ENCODE measurements at regions not wholly inside any gene's neighbourhood (a gene's known extent, or its start where the extent isn't known, plus 50 kb on each side); places are given as distances from the start of the nearest gene placed in this dataset.

GRCh38 chr5:6943197-6944112 is 230.2 kb downstream of the TENT4A start:
- H3K27me3 ChIP-seq = no peaks in the 10 kb centered on the region
- no peak for TF ChIP-seq CTCF (IDR thresholded peaks at IDR 0.05)
- no peak for TF ChIP-seq POLR2A (IDR thresholded peaks at IDR 0.05)
- no peaks in the 10 kb centered on the region for H3K36me3 ChIP-seq
- intact Hi-C loops (cut with DNase I) = no loop called here
- H3K9me3 ChIP-seq = no peaks in the 10 kb centered on the region
- no peak overlapping the region for H3K27ac ChIP-seq
- no peaks in the 10 kb centered on the region for H3K4me1 ChIP-seq
- 82 to 88% methylated on average over 11 of the region's 11 CpGs for WGBS, 2 donors
- no peak overlapping the region for H3K4me3 ChIP-seq (replicated peaks in 1 of 3)
- no peak for DNase-seq

- Histone ChIP-seq H3K4me3 (replicated peaks in 1 of 3) (no peak overlapping the region), H3K27ac (no peak overlapping the region), H3K4me1 (no peaks in the 10 kb centered on the region), H3K27me3 (no peaks in the 10 kb centered on the region), H3K9me3 (no peaks in the 10 kb centered on the region), H3K36me3 (no peaks in the 10 kb centered on the region)
- DNase-seq = no peak
- TF ChIP-seq CTCF (IDR thresholded peaks at IDR 0.05) = no peak
- TF ChIP-seq POLR2A (IDR thresholded peaks at IDR 0.05) = no peak
- intact Hi-C loops (cut with DNase I) = no loop called here
- 67 to 73% methylated on average over 2 of the region's 2 CpGs for WGBS, 2 donors
These were observed 235.3 kb downstream of the TENT4A start for GRCh38 chr5:6948562-6948961.

GRCh38 chr5:6949230-6949629 is 236.0 kb downstream of the TENT4A start:
- intact Hi-C loops (cut with DNase I) = no loop called here
- H3K4me1 ChIP-seq = no peaks in the 10 kb centered on the region
- no peaks in the 10 kb centered on the region for H3K36me3 ChIP-seq
- WGBS, 2 donors = 81 to 85% methylated on average over 3 of the region's 3 CpGs
- TF ChIP-seq POLR2A (IDR thresholded peaks at IDR 0.05) (no peak), CTCF (IDR thresholded peaks at IDR 0.05) (no peak)
- H3K9me3 ChIP-seq = no peaks in the 10 kb centered on the region
- no peak overlapping the region for H3K27ac ChIP-seq
- no peaks in the 10 kb centered on the region for H3K27me3 ChIP-seq
- no peak for DNase-seq
- no peak overlapping the region for H3K4me3 ChIP-seq (replicated peaks in 1 of 3)

DNA sequence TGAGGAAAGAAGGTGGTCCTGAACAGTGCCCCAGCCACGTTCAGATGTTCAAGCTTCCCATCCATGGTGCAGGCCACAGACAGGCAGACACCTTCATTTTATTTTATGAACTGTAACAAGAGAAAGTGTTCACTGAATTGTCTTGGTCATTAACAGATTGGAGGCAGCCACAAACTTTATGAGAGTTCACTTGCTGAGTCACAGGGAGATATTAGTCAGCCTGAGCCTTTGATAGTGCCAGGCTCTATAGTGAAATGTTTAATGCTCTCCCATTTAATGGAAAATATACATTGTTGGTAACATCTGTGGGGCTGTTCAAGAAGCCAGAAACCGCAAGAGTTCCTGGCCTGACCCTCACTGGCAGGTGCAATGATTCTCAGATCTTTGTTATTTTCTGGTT is 237.0 kb downstream of the TENT4A start:
- intact Hi-C loops (cut with DNase I) = no loop called here
- Histone ChIP-seq H3K27ac (no peak overlapping the region), H3K27me3 (no peaks in the 10 kb centered on the region), H3K36me3 (no peaks in the 10 kb centered on the region), H3K9me3 (no peaks in the 10 kb centered on the region), H3K4me3 (replicated peaks in 1 of 3) (no peak overlapping the region), H3K4me1 (no peaks in the 10 kb centered on the region)
- WGBS, 2 donors = 79 to 84% methylated on average over 2 of the region's 2 CpGs
- no peak for DNase-seq
- TF ChIP-seq CTCF (IDR thresholded peaks at IDR 0.05) (no peak), POLR2A (IDR thresholded peaks at IDR 0.05) (no peak)

DNA sequence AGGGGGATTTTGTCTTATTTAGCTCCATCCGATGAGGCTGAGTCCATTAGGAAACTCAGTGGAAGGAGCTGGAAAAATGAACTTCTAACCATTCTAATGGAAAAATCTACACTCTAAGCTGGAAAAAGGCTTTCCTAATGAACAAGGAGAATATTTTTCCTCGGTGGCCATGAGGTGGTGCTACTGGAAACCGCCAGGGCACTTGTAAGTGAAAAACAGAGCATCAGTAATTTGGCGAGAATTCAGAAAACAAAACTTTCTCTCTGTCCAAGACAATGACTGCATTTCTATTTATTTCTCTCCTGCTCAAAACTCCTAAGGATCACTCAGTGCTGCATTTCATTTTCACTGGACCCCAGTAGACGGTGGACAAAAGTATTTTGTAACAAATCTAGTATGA is 237.6 kb downstream of the TENT4A start:
- Histone ChIP-seq H3K27me3 (no peaks in the 10 kb centered on the region), H3K4me1 (no peaks in the 10 kb centered on the region), H3K9me3 (no peaks in the 10 kb centered on the region), H3K4me3 (replicated peaks in 1 of 3) (no peak overlapping the region), H3K36me3 (no peaks in the 10 kb centered on the region), H3K27ac (no peak overlapping the region)
- no peak for TF ChIP-seq CTCF (IDR thresholded peaks at IDR 0.05)
- TF ChIP-seq POLR2A (IDR thresholded peaks at IDR 0.05) = no peak
- no peak for DNase-seq
- 47 to 54% methylated on average over 5 of the region's 5 CpGs for WGBS, 2 donors
- intact Hi-C loops (cut with DNase I) = no loop called here
